H1 (cell line): ENCODE measurements at regions not wholly inside any gene's neighbourhood (a gene's known extent, or its start where the extent isn't known, plus 50 kb on each side); places are given as distances from the start of the nearest gene placed in this dataset.

Experiments
- ASH2L ChIP-seq: fragments of 200-600, 300-600 bp; sonication (generic); IDR thresholded peaks from one replicate; pipeline ENCODE4 v1.7.1; 2017; ENCODE audit warnings: low read length
- FOSL1 ChIP-seq: IDR thresholded peaks from 2 replicates; pipeline ENCODE4 v1.6.1; 2011; ENCODE audit warnings: mild to moderate bottlenecking, low read depth, low read length, moderate library complexity; ENCODE audit not compliant: insufficient read depth
- GABPA ChIP-seq: IDR thresholded peaks from 2 replicates; pipeline ENCODE4 v1.6.1; 2011; ENCODE audit warnings: mild to moderate bottlenecking, low read length, moderate library complexity, borderline replicate concordance; ENCODE audit not compliant: insufficient read depth
- HDAC6 ChIP-seq: IDR thresholded peaks from one replicate; pipeline ENCODE4 v1.7.1; 2012; ENCODE audit warnings: low read depth, mild to moderate bottlenecking, inconsistent platforms, low read length, moderate library complexity
- KDM1A ChIP-seq: fragments of 200-600, 300-600 bp; sonication (generic); IDR thresholded peaks from 2 replicates; pipeline ENCODE4 v1.7.1; 2016; ENCODE audit warnings: mild to moderate bottlenecking, low read length, borderline replicate concordance
- POU5F1 ChIP-seq: IDR thresholded peaks from 2 replicates; pipeline ENCODE4 v1.6.1; 2011; ENCODE audit warnings: low read depth, mild to moderate bottlenecking, low read length, moderate library complexity
- SIRT6 ChIP-seq: IDR thresholded peaks from one replicate; pipeline ENCODE4 v1.7.1; 2012; ENCODE audit warnings: low read length, inconsistent platforms
- TCF12 ChIP-seq: IDR thresholded peaks from 2 replicates; pipeline ENCODE4 v1.6.1; 2011; ENCODE audit warnings: low read depth, mild to moderate bottlenecking, low read length
- ZNF274 ChIP-seq: IDR thresholded peaks from 2 replicates; pipeline ENCODE4 v1.7.0; 2012; ENCODE audit warnings: low read length, borderline replicate concordance; ENCODE audit errors: extremely low read depth

GRCh38 chr1:182147136-182147820 is 85.8 kb upstream of the ZNF648 start (continued):
- TF ChIP-seq HDAC6 (no peak), POU5F1 (no peak), FOSL1 (no peak), GABPA (no peak), ZNF274 (no peak), SIRT6 (no peak), KDM1A (no peak), ASH2L (no peak), TCF12 (no peak)
